Activated CD4-positive, alpha-beta memory T cell treated with anti-CD3 and anti-CD28 coated beads for 36 hours (primary cell): ENCODE measurements at regions not wholly inside any gene's neighbourhood (a gene's known extent, or its start where the extent isn't known, plus 50 kb on each side); places are given as distances from the start of the nearest gene placed in this dataset.
"Not testable (repeated sequence)": the region's sequence is repeated elsewhere in the genome, so short reads cannot be mapped to it uniquely, and the experiment has no call there.

Experiments used
- CTCF ChIA-PET: fragments of 350-600 bp; sonication (Branson Sonifier 250); formaldehyde crosslinking; loops from one replicate; lab custom pipeline; 2021; ENCODE audit warnings: antibody characterized with exemption, inconsistent platforms; lab: Charles Lee
- POLR2A ChIA-PET: fragments of 350-600 bp; sonication (Branson Sonifier 250); formaldehyde crosslinking; loops from one replicate; lab custom pipeline; 2021; ENCODE audit warnings: antibody characterized with exemption; lab: Charles Lee
- DNase-seq: peaks from one replicate; pipeline ENCODE4 v3.0.0-alpha.2; 2020
- H3K27ac Mint-ChIP-seq: one replicate; pipeline ENCODE4 v1.8.0; 2021; ENCODE audit warnings: mixed read lengths
- H3K27me3 Mint-ChIP-seq: one replicate; pipeline ENCODE4 v1.8.0; 2021; ENCODE audit warnings: mixed read lengths
- H3K36me3 Mint-ChIP-seq: one replicate; pipeline ENCODE4 v1.8.0; 2021; ENCODE audit warnings: mixed read lengths
- H3K4me1 Mint-ChIP-seq: one replicate; pipeline ENCODE4 v1.8.0; 2021; ENCODE audit warnings: low read depth, mixed read lengths
- H3K4me3 Mint-ChIP-seq: one replicate; pipeline ENCODE4 v1.8.0; 2021; ENCODE audit warnings: mild to moderate bottlenecking, mixed read lengths
- H3K9me3 Mint-ChIP-seq: one replicate; pipeline ENCODE4 v1.8.0; 2021; ENCODE audit warnings: mixed read lengths
- intact Hi-C: fragments of 100-400 bp; cut with micrococcal nuclease; formaldehyde crosslinking; loops from one replicate; pipeline ENCODE4 v1.15.1; 2023

GRCh38 chr16:31975826-31976419, 102.3 kb downstream of the ZNF267 start:
- H3K9me3 Mint-ChIP-seq, H3K27me3 Mint-ChIP-seq, CTCF ChIA-PET, H3K27ac Mint-ChIP-seq, H3K4me3 Mint-ChIP-seq, DNase-seq, H3K36me3 Mint-ChIP-seq, intact Hi-C loops, H3K4me1 Mint-ChIP-seq, POLR2A ChIA-PET: not testable (repeated sequence)

GRCh38 chr16:31978463-31978862, 104.9 kb downstream of the ZNF267 start:
- H3K36me3 Mint-ChIP-seq, POLR2A ChIA-PET, intact Hi-C loops, H3K4me3 Mint-ChIP-seq, DNase-seq, H3K27ac Mint-ChIP-seq, H3K4me1 Mint-ChIP-seq, CTCF ChIA-PET, H3K27me3 Mint-ChIP-seq, H3K9me3 Mint-ChIP-seq: not testable (repeated sequence)

- CTCF ChIA-PET, H3K4me3 Mint-ChIP-seq, DNase-seq, H3K27me3 Mint-ChIP-seq, H3K36me3 Mint-ChIP-seq, H3K27ac Mint-ChIP-seq, intact Hi-C loops, H3K9me3 Mint-ChIP-seq, POLR2A ChIA-PET, H3K4me1 Mint-ChIP-seq: not testable (repeated sequence)
Measured at GRCh38 chr16:31981739-31982138, 108.1 kb downstream of the ZNF267 start.

- H3K27me3 Mint-ChIP-seq, DNase-seq, intact Hi-C loops, CTCF ChIA-PET, H3K36me3 Mint-ChIP-seq, H3K4me3 Mint-ChIP-seq, H3K4me1 Mint-ChIP-seq, H3K27ac Mint-ChIP-seq, POLR2A ChIA-PET, H3K9me3 Mint-ChIP-seq: not testable (repeated sequence)
Measured at GRCh38 chr16:31982986-31983385, 109.4 kb downstream of the ZNF267 start.

- intact Hi-C loops, H3K4me3 Mint-ChIP-seq, H3K27me3 Mint-ChIP-seq, H3K36me3 Mint-ChIP-seq, H3K9me3 Mint-ChIP-seq, H3K27ac Mint-ChIP-seq, POLR2A ChIA-PET, H3K4me1 Mint-ChIP-seq, DNase-seq, CTCF ChIA-PET: not testable (repeated sequence)
Measured at GRCh38 chr16:31983666-31984065, 110.1 kb downstream of the ZNF267 start.

- H3K4me3 Mint-ChIP-seq, H3K4me1 Mint-ChIP-seq, H3K27ac Mint-ChIP-seq, POLR2A ChIA-PET, H3K36me3 Mint-ChIP-seq, H3K9me3 Mint-ChIP-seq, CTCF ChIA-PET, H3K27me3 Mint-ChIP-seq, intact Hi-C loops, DNase-seq: not testable (repeated sequence)
Measured at GRCh38 chr16:31986895-31987294, 113.3 kb downstream of the ZNF267 start.

- H3K4me1 Mint-ChIP-seq, H3K4me3 Mint-ChIP-seq, intact Hi-C loops, H3K27ac Mint-ChIP-seq, CTCF ChIA-PET, H3K9me3 Mint-ChIP-seq, H3K27me3 Mint-ChIP-seq, H3K36me3 Mint-ChIP-seq, POLR2A ChIA-PET: not testable (repeated sequence)
- peak; percentile 73 for DNase-seq
Measured at GRCh38 chr16:31988595-31989581, 115.3 kb downstream of the ZNF267 start.

GRCh38 chr16:31990261-31990660, 116.7 kb downstream of the ZNF267 start:
- H3K9me3 Mint-ChIP-seq, H3K27ac Mint-ChIP-seq, H3K36me3 Mint-ChIP-seq, H3K27me3 Mint-ChIP-seq, CTCF ChIA-PET, intact Hi-C loops, DNase-seq, POLR2A ChIA-PET, H3K4me3 Mint-ChIP-seq, H3K4me1 Mint-ChIP-seq: not testable (repeated sequence)

- DNase-seq, H3K4me1 Mint-ChIP-seq, POLR2A ChIA-PET, H3K36me3 Mint-ChIP-seq, H3K4me3 Mint-ChIP-seq, H3K9me3 Mint-ChIP-seq, H3K27me3 Mint-ChIP-seq, intact Hi-C loops, CTCF ChIA-PET, H3K27ac Mint-ChIP-seq: not testable (repeated sequence)
Measured at GRCh38 chr16:31990980-31991379, 117.4 kb downstream of the ZNF267 start.

- H3K4me3 Mint-ChIP-seq, H3K9me3 Mint-ChIP-seq, H3K4me1 Mint-ChIP-seq, H3K27ac Mint-ChIP-seq, intact Hi-C loops, H3K36me3 Mint-ChIP-seq, POLR2A ChIA-PET, CTCF ChIA-PET, H3K27me3 Mint-ChIP-seq: not testable (repeated sequence)
- peak; percentile 63 for DNase-seq
Measured at GRCh38 chr16:31996325-31996724, 122.7 kb downstream of the ZNF267 start.

GRCh38 chr16:32002496-32002895, 128.9 kb downstream of the ZNF267 start:
- H3K4me1 Mint-ChIP-seq, H3K4me3 Mint-ChIP-seq, H3K27ac Mint-ChIP-seq, intact Hi-C loops, H3K9me3 Mint-ChIP-seq, H3K36me3 Mint-ChIP-seq, CTCF ChIA-PET, POLR2A ChIA-PET, DNase-seq, H3K27me3 Mint-ChIP-seq: not testable (repeated sequence)

- H3K27me3 Mint-ChIP-seq, CTCF ChIA-PET, intact Hi-C loops, H3K9me3 Mint-ChIP-seq, DNase-seq, POLR2A ChIA-PET, H3K27ac Mint-ChIP-seq, H3K4me1 Mint-ChIP-seq, H3K36me3 Mint-ChIP-seq, H3K4me3 Mint-ChIP-seq: not testable (repeated sequence)
Measured at GRCh38 chr16:32003819-32004218, 130.2 kb downstream of the ZNF267 start.
